HFFc6 (cell line): ENCODE measurements at regions not wholly inside any gene's neighbourhood (a gene's known extent, or its start where the extent isn't known, plus 50 kb on each side); places are given as distances from the start of the nearest gene placed in this dataset.

Experiments used
- DNase-seq: peaks from one replicate; pipeline ENCODE4 v3.0.0-alpha.2; 2018
- H3K27ac Mint-ChIP-seq: 2 replicates; pipeline ENCODE4 v1.8.0; 2020; ENCODE audit warnings: mild to moderate bottlenecking, mixed read lengths
- H3K27me3 Mint-ChIP-seq: 2 replicates; pipeline ENCODE4 v1.8.0; 2021; ENCODE audit warnings: mild to moderate bottlenecking, moderate library complexity, mixed read lengths; ENCODE audit not compliant: insufficient read depth
- H3K36me3 Mint-ChIP-seq: 2 replicates; pipeline ENCODE4 v1.8.0; 2021; ENCODE audit warnings: low read depth, mixed read lengths
- H3K4me1 Mint-ChIP-seq: 2 replicates; pipeline ENCODE4 v1.8.0; 2020; ENCODE audit warnings: low read depth, mixed read lengths
- H3K4me3 Mint-ChIP-seq: 2 replicates; pipeline ENCODE4 v1.8.0; 2020; ENCODE audit warnings: mild to moderate bottlenecking, moderate library complexity, mixed read lengths
- H3K9me3 Mint-ChIP-seq: 2 replicates; pipeline ENCODE4 v1.8.0; 2020; ENCODE audit warnings: mild to moderate bottlenecking, mixed read lengths
- TF ChIP-seq, protein P1 (sequence below): fragments of 200-600 bp; sonication (generic); IDR thresholded peaks from 2 replicates; pipeline ENCODE4 v1.5.0; 2021; ENCODE audit warnings: antibody characterized with exemption, mild to moderate bottlenecking

DNA sequence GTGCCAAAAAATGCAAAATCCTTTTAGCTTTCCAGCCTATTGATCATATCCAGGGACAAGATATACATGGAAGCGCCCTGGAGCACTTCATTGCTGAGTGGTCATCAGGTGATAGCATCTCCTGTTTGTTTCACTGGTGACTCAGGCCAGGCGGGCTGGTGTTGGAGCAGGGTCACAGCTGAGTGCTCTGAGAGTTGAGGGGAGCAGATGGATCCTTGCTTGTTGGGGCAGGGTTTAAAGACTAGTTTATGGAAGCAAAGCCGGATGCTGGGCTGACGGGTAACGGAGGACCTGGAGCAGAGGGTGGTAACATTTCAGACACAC lies 405.0 kb upstream of the TPM1 start:
- no peak for DNase-seq
- Mint-ChIP-seq H3K4me1 (no peaks in the 10 kb centered on the region), H3K4me3 (no peak overlapping the region), H3K36me3 (no peaks in the 10 kb centered on the region), H3K9me3 (no peaks in the 10 kb centered on the region), H3K27me3 (no peaks in the 10 kb centered on the region), H3K27ac (no peak overlapping the region)
- TF ChIP-seq, protein P1, sequence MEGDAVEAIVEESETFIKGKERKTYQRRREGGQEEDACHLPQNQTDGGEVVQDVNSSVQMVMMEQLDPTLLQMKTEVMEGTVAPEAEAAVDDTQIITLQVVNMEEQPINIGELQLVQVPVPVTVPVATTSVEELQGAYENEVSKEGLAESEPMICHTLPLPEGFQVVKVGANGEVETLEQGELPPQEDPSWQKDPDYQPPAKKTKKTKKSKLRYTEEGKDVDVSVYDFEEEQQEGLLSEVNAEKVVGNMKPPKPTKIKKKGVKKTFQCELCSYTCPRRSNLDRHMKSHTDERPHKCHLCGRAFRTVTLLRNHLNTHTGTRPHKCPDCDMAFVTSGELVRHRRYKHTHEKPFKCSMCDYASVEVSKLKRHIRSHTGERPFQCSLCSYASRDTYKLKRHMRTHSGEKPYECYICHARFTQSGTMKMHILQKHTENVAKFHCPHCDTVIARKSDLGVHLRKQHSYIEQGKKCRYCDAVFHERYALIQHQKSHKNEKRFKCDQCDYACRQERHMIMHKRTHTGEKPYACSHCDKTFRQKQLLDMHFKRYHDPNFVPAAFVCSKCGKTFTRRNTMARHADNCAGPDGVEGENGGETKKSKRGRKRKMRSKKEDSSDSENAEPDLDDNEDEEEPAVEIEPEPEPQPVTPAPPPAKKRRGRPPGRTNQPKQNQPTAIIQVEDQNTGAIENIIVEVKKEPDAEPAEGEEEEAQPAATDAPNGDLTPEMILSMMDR = no peak

DNA sequence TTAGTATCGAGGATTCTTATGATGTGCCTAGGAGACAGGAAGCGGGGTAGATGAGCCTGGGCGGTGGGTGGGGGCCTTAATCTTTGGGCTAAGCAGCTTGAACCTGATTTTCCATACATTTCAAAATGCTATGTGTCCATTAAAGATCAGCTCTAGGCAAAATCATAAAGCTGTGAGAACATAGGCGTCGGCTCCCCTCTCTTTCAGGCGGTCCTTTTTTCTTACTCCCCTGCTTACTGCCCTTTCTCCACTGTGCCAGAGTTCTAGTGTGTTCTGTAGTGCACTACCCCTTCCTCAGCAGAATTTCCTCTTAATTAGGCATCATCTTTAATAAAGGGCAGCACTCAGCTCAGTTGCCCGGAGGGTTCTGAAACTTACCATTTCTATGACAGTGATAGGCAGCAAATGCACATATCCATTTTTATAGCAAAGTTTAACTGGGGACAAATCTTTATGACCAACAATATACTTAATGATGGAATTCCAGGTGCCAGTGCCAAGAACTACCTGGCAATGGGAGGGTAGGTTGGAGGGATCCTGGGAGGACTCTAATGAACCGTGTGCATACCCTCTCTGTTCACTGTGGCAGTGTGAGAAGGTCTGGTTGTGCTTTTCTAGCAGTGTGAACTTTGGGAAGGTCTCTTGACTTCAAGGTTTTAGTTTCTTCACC lies 404.5 kb upstream of the TPM1 start:
- no peaks in the 10 kb centered on the region for H3K27me3 Mint-ChIP-seq
- no peak overlapping the region for H3K4me3 Mint-ChIP-seq
- no peaks in the 10 kb centered on the region for H3K36me3 Mint-ChIP-seq
- no peak overlapping the region for H3K27ac Mint-ChIP-seq
- no peaks in the 10 kb centered on the region for H3K9me3 Mint-ChIP-seq
- DNase-seq = no peak
- TF ChIP-seq, protein P1 = no peak
- H3K4me1 Mint-ChIP-seq = no peaks in the 10 kb centered on the region

DNA sequence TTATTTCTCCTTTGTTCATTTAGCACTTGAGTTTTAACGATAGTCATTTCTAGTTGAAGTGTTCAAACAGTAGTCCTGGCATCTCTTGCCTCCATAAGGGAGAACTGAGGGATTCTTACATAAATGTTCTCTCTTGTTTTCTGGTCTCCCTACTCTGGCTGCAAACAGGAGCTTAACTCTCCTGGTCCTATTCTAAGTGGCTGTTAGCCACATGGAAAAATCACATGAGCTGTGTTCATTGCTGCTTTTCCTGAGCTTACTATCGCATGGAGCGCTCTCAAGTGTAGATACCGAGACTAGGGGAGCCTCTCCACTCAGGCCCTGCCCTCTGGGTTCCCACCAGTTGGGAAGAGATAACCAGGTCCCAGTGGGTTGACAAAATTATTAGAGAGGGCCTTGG lies 403.1 kb upstream of the TPM1 start:
- Mint-ChIP-seq H3K4me3 (no peak overlapping the region), H3K27me3 (peaks cover 2% of the 10 kb centered on the region; the same call in 1 of the 2 replicates), H3K4me1 (no peaks in the 10 kb centered on the region), H3K27ac (no peak overlapping the region), H3K9me3 (no peaks in the 10 kb centered on the region), H3K36me3 (no peaks in the 10 kb centered on the region)
- TF ChIP-seq, protein P1 = no peak
- DNase-seq = no peak

DNA sequence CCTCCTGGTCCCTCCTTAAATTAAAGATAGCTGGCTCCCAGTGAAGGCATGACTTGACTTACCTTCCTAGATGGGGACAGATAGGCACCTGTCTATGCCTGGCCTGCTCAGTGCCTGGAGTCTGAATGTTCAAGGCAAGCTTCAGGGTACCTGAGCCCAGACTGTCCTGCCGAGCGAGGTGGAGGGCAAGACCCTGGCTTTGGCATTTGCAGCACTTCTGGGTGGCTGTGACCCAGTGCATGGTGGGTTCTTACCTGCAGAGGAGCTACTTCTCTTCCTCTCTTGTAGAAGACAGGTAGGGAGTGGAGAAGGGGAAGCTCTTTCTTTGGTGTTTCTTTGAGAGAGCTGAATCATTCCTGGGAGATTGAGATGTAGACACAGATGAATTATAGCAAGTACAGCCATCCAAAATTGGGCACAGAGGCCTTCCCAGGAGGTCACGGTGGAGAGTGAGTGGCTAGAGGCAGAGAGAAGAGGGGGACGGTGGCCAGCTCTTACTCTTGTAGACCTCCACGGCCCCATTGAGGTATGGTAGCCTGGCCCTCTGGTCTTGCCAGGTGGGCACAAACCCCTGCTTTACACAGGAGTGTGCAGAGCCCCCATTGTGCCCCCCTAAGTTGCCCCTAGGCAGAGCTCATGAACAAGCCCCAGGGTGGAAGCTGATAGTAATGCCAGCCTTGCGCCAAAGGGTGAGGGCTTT lies 402.5 kb upstream of the TPM1 start:
- H3K4me1 Mint-ChIP-seq = no peaks in the 10 kb centered on the region

DNA sequence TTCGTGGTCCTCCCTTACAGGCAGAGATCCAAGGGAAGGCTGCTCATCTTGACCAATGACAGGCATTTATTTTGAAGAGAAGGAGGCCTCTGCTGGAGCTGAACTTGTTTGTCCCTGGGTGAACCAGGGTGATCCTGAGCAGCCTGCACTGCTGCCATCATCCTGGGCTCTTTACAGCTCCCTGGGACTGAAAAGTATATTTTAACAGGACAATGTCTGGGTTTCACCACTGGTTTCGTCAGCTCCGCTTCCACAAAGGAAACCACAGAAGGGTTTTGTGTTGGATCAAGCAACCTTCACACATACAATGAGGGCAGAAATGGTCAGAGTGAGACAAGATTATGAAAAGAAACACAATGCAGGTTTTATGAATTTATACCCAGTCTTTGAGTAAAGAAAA lies 400.7 kb upstream of the TPM1 start:
- no peak overlapping the region for H3K4me3 Mint-ChIP-seq
- H3K27ac Mint-ChIP-seq = no peak overlapping the region
- no peaks in the 10 kb centered on the region for H3K9me3 Mint-ChIP-seq
- peaks cover 2% of the 10 kb centered on the region; the same call in 1 of the 2 replicates for H3K27me3 Mint-ChIP-seq
- TF ChIP-seq, protein P1 = no peak
- DNase-seq = no peak
- H3K4me1 Mint-ChIP-seq = peaks cover 1% of the 10 kb centered on the region
- H3K36me3 Mint-ChIP-seq = no peaks in the 10 kb centered on the region

More for the DNA sequence above, 402.5 kb upstream of the TPM1 start:
- TF ChIP-seq, protein P1 = no peak
- Mint-ChIP-seq H3K36me3 (no peaks in the 10 kb centered on the region), H3K27ac (no peak overlapping the region), H3K9me3 (no peaks in the 10 kb centered on the region), H3K27me3 (peaks cover 2% of the 10 kb centered on the region; the same call in 1 of the 2 replicates), H3K4me3 (no peak overlapping the region)
- no peak for DNase-seq
